GM19397 (cell line): ENCODE measurements at regions not wholly inside any gene's neighbourhood (a gene's known extent, or its start where the extent isn't known, plus 50 kb on each side); places are given as distances from the start of the nearest gene placed in this dataset.
"Not testable (repeated sequence)": the region's sequence is repeated elsewhere in the genome, so short reads cannot be mapped to it uniquely, and the experiment has no call there.

ENCODE experiments used
- ATAC-seq: cut with Tn5 transposase; IDR thresholded peaks from one replicate; pipeline ENCODE4 v1.9.1; 2021; ENCODE audit warnings: mild to moderate bottlenecking, moderate library complexity; ENCODE audit not compliant: unreplicated experiment

DNA sequence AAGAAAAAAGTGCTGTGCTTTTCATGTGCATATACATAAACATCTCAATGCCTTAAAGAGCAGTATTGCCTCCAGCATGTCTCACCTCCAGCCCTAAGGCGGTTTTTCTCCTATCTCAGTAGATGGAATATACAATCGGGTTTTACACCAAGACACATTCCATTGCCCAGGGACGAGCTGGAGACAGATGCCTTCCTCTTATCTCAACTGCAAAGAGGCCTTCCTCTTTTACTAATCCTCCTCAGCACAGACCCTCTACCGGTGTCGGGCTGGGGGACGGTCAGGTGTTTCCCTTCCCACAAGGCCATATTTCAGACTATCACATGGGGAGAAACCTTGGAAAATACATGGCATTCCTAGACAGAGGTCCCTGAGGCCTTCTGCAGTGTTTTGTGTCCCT, 385.3 kb downstream of the AMY1C start:
- not testable (repeated sequence) for ATAC-seq

DNA sequence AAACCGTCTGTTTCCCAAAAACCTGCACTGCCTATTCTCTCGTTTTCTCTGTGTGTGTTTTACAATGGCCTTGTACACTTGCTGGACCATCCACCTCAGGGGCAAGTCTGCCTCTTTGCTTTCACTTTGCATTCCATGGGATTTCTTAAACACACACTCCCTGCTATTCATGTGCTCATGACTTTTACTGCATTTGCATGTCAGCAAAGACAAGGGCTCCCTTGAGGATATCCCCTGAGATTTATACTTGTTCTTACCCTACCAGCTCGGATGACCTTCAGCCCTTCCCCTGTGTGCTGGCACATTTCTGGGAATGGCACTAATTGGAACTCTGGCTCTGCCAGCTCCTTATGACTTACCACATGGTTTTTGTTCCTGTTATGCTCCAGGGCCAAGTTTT, 386.9 kb downstream of the AMY1C start:
- no peak for ATAC-seq

DNA sequence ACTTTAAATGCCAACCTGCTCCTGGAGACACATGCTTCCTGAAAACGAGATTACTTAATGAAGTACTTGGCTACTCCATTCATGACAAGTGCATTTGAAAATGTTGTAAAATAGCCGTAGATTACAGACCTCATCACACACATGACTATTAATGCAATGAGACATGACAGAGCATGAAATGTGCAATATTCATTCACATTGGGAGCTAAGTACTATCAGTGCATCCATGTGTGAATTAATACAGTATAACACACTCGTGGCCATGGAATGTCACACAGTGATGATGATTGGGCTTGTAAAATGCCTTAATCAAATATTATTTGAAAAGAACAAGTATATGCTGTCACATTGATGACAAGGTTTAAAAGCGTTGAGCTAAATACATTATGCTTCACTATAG, 407.0 kb downstream of the AMY1C start:
- ATAC-seq, result no peak

DNA sequence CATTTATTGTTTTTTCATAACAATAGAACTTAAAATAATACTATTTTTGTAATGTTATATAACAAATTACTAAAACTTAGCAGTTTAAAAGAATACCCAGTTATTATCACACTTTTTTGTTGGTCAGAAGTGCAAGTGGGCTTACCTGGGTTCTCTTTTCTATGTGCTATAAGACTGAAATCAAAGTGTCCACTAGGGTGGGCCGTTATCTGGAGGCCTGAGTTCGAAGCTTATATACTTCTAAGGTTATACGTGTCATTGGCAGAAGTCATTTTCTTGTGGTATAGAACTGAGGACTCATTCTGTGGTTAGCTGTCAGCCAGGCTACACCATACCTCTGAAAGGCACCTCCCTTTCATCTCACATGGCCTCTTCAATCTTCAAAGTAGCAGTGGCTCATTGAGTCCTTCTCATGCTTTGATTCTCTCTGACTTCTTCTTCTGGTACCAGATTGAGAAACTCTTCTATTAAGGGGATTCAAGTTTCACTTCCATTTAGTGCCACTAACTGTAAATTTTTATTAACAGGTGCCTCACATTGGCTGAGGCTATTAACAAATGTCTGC, 414.3 kb downstream of the AMY1C start:
- no peak for ATAC-seq

DNA sequence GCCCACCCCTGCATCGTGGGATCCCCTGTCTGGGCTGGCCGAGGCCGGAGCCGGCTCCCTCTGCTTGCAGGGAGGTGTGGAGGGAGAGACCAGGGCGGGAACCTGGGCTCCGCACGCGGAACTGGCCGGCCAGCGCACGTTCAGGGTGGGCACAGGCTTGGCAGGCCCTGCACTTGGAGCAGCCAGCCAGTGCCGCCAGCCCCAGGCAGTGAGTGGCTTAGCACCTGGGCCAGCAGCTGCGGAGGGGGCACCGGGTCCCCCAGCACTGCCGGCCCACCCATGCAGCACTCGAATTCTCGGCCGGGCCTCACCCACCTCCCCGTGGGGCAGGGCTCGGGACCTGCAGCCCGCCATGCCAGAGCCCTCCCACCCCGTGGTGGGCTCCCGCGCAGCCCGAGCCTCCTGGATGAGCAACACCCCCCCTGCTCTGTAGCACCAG, 422.6 kb downstream of the AMY1C start:
- ATAC-seq, result no peak

DNA sequence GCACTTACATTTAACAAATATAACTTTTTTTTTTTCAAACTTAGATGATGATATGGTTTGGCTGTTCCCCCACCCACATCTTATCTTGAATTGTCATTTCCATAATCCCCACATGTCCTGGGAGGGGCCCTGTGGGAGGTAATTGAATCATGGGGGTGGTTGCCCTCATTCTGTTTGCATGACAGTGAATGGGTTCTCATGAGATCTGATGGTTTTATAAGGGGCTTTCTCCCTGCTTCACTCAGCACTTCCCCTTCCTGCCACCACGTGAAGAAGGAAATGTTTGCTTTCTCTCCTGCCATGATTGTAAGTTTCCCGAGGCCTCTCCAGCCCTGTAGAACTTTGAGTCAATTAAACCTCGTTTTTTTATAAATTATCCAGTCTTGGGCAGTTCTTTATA, 432.6 kb downstream of the AMY1C start:
- ATAC-seq, result no peak

DNA sequence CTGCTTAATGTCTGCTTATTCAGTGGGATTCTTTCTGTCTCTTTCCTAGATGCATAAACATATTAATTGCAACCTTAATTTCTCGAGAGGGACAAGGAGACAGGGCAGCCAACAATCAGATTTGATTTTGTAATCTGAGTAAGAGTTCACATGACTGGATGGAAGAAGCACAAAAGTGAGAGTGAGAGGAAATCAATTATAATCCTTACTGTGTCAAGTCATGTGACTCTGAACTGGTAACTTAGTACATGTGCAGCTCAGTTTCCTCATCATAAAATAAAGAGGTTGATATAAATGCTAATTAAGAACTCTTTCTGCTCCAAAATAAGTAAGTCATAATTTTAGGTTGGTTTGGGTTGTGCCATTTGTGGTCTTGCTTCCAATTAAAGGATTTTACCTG, 439.5 kb downstream of the AMY1C start:
- no peak for ATAC-seq

DNA sequence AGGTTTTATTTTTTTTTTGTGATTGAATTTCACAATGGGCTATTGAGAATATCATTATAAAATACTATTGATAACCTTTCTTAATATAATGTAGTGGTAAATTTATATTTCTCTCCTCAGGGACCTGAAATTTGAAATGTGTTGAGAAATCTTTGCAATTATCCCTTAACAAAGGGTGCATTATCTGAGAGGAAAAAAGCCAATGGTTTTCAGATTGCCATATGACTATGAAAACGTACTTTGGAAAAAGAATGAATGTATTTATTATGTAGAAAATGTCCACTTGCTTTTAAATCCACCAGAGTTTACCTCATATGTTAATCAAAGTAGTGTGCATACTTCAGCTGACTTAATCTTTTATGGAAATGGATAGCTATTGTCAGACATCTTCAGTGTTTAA, 441.1 kb downstream of the AMY1C start:
- ATAC-seq, result no peak

DNA sequence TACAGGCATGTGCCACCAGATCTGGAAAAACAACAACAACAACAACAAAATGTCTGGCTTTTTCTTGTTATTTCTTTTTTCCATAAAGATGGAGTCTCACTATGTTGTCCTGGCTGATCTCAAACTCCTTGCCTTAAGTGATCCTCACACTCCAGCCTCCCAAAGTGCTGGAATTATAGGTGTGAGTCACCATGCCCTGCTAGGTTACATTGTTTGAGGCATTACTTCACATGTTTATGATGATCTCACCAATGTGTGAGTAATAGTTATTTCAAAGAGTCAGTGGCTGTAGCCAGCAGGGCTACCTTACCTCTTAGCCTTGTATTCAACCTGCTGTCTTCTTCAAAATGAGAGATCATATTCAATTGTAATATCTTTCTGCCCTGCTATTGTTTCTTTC, 445.7 kb downstream of the AMY1C start:
- no peak for ATAC-seq

DNA sequence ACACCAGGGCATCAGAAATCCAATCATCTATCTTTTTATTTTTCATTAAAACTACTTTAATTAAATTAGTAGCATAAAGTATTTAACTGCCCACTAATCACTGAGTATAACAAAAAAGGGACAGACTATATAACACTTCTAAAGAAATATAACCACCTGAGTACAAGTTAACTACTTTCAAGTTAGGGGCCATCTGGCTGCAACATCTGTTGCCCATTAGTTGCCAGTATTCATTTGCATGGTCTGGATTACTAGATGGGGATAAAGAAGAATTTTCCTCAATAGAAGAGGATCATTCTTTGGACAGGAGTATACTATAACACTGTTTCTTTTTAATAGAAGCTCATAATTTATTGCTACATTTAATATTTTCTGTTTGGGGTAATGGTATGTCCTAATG, 446.4 kb downstream of the AMY1C start:
- ATAC-seq, result no peak

DNA sequence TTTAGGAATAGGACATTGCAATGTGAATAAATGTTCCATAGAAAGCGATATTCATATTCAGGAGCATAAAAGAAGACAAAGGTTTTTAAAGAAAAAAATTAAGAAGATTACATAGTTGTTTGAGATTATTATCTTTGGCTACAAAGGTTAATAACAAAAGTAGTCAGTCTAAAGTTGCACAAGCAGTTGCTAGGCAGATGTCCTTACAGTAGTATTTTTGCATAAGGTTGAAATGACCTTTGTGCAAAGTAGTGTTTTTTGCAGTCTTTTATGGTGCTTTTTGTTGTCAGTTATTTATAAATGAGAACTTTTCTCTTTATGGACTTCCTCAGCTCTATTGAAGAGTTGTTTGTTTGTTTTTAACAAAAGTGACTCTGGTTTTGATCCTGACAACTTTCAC, 447.8 kb downstream of the AMY1C start:
- no peak for ATAC-seq

DNA sequence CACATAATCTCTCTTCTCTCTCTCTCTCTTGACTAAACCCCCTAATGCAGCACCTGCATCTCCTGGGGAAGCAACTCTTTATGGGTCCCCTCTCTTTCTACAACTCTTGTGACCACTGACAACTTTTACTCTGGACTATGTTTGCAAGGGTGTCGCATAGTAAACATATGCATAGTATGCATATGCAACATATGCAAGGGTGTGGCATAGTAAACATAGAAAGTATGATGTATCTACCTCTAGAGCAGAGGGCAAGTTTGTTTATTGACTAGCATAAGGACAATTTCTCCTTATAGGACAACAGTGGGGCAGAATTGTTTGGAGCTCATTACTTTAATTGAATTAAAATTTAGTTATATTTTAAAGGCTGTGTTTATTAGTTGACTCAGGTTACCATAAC, 462.5 kb downstream of the AMY1C start:
- no peak for ATAC-seq

DNA sequence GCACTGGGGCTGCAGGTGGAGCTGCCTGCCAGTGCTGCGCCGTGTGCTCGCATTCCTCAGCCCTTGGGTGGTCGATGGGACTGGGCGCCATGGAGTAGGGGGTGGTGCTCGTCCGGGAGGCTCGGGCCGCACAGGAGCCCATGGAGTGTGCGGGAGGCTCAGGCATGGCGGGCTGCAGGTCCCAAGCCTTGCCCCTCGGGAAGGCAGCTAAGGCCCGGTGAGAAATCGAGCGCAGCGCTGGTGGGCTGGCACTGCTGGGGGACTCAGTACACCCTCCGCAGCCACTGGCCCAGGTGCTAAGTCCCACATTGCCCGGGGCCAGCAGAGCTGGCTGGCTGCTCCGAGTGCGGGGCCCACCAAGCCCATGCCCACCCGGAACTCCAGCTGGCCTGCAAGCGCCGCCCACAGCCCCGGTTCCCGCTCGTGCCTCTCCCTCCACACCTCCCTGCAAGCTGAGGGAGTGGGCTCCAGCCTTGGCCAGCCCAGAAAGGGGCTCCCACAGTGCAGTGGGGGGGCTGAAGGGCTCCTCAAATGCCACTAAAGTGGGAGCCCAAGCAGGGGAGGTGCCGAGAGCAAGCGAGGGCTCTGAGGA, 467.8 kb downstream of the AMY1C start:
- ATAC-seq, result not testable (repeated sequence)

DNA sequence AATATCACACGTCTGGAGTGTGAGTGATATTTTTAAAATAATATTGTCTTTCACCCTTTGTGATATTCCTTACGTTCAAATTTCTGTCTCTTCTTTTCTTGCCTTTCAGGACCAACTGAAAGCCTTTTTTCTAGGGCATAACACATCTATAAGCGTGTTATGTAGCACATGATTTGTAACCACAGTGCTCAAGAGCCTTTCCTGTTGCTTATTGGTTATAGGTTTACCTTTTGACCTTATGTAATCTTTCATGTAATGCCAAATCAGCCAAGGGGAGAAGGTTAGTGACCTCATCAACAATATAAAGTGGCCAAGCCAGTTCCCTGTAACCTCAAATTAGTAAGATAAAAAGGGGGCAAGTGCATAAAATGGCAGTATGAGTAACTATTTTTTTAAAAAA, 480.2 kb downstream of the AMY1C start:
- ATAC-seq, result no peak

DNA sequence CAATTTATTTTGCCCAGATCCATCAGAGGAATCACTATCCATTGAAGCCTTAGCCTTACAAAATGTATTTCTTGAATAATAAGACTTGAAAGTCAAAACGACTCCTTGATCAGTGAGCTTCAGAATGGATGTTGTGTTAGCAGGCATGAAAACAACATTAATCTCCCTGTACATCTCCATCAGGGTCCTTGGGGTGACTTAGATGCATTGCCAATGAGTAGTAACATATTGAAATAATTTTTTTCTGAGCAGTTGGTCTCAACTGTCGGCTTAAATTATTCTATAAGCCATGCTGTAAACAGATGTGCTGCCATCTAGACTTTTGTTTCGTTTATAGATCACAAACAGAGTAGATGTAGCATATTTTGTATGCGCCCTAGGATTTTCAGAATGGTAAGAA, 482.0 kb downstream of the AMY1C start:
- ATAC-seq, result no peak

DNA sequence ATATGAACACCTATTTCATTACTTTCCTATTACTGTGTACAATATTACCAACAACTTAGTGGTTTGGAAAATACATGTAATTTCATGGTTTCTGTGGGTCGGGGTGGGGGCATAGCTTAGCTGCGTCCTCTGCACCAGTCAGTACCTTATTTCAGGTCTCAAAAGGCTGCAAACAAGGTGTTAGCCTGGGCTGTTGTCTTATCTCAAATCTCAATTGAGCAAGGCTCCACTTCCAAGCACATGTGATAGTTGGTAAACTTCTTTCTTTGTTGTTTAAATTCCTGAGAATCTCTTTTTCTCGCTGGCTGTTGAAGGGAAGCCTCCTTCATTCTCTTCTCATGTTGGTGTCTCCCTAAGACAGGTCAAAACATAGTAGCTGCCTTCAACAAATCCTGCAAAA, 485.4 kb downstream of the AMY1C start:
- no peak for ATAC-seq

DNA sequence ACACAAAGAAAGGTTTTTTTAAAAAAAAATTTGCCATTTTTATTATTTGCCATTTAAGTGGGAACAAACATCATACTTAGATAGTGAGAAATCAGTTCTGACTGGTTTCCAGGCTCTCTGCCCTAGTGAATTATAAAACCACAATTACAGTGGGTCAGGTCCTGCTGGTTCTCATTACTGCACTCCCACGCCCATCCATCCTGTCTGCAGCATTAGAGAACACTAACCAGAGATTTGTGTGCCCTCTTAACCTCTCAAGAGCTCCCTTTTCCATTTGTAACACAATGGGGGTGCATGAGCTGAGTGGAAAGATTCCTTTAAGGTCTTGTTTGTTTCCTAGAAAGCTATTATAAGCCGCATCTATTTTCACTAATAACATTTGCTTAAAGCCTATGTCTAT, 489.3 kb downstream of the AMY1C start:
- ATAC-seq, result no peak

DNA sequence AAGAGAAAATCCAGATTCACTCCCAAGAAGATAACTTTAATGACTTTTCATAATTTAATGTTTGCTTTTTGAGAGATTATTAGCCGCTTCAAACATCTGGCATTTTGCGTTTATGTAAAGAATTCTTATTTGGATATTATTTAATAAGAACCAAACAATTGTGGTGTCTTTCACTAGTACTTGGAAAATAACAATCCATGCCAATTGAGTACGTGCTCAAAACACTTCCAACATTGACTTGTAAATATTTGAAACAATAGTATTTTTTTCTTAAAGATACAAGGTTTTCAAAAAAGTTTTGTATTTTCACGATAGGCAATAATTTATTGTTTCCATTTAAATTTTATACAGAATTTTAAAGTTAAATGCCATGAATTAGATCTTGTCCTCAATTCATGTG, 498.7 kb downstream of the AMY1C start:
- ATAC-seq, result no peak

DNA sequence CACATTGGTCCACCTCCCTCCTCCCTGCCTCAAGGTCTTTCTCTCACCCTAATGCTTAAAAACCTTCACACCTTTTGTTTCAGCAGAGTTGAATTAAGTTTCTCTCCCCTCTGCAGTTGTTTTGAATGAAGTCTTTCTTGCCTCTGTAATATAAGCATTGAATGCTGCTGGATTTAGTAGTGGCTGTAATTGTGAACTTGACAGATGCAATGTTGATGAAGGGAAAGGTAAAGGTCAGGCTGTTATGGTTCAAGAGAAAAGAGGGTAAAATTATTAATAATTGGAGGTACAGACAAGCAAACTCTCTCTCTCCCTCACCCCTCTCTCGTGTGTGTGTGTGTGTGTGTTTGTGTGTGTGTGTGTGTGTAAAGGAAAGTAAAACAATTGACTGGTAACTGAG, 509.8 kb downstream of the AMY1C start:
- ATAC-seq, result no peak

DNA sequence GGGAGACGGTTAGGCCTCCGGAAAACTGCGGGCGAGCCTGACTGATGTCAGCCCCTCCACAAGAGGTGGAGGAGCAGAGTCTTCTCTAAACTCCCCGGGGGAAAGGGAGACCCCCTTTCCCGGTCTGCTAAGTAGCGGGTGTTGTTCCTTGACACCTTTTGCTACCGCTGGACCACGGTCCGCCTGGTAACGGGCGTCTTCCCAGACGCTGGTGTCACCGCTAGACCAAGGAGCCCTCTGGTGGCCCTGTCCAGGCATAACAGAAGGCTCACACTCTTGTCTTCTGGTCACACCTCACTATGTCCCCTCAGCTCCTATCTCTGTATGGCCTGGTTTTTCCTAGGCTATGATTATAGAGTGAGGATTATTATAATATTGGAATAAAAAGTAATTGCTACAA, 513.4 kb downstream of the AMY1C start:
- ATAC-seq, result not testable (repeated sequence)

DNA sequence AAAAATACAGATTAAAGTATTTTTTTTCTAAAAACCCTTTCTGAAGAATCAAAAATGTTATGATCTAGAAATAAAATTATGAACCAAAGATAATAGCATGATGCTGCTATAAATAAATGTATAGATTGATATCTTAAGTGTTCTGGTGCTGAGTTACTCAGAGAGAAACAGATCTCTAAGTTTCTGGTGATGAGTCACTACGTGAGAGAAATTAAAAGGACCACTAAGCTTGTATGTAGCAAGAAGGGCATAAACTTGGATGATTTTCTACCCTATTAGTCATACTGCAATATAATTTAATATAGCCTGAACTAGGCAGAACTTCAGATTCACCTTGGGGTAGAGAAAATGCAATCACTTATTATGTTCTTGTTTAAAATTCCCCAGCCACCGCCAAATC, 514.8 kb downstream of the AMY1C start:
- ATAC-seq, result no peak

DNA sequence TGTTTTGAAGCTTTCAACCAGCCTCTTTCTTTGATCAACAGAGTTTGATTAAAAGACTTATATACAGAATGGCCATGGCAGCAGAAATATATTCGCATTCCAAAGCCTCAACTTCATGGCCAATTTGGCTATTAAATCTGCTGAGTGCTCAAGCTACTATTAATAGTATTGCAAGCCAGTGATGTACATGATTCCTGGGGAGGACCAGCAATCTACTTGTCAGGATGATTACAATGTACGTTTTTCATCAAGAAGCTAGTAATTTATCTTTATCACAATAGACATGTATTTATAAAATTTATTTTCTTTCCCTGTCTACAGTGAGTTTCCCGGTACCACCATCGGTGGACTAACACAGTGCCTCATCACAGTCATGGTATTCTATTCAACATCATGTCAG, 515.5 kb downstream of the AMY1C start:
- no peak for ATAC-seq

DNA sequence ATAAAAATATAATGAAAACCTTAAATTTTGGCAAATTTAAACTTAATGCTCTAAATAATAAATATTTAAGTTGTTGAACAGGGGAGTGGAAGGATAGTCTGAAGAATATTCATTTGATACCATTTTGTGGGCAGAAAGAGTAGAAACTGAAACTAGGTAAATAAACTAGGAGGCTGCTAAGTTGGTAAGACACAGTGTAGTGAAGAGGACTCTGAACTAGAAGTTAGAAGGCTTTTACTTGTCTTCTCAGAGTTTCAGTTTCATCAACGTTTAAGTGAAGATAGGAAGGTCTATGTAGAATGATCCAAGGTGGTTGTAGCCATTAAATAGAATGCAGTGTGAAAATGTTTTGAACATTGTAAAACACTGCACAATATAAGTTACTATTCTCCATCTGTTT, 516.9 kb downstream of the AMY1C start:
- ATAC-seq, result peak; percentile 75
